ENCODE measurements at regions not wholly inside any gene's neighbourhood (a gene's known extent, or its start where the extent isn't known, plus 50 kb on each side); places are given as distances from the start of the nearest gene placed in this dataset.

GRCh38 chr11:80958361-80958760 is 1517.5 kb upstream of the TENM4 start:
- Histone ChIP-seq H3K4me1 (ENCODE audit: control insufficient read depth in 4 of 4, insufficient read depth in 4 of 4, low read length in 3 of 4) (no peaks in the 10 kb centered on the region), H3K27me3 (ENCODE audit: control insufficient read depth in 4 of 4, insufficient read depth in 4 of 4, low read length in 3 of 4) (no peaks in the 10 kb centered on the region), H3K9me3 (ENCODE audit: control insufficient read depth in 4 of 4, low read length in 3 of 4) (no peaks in the 10 kb centered on the region), H3K36me3 (ENCODE audit: control insufficient read depth in 4 of 4, insufficient read depth in 3 of 4, low read depth in 1 of 4, low read length in 3 of 4) (no peaks in the 10 kb centered on the region), H3K27ac (ENCODE audit: low read depth in 1 of 2, low read length in 2 of 2) (no peak overlapping the region), H3K4me3 (ENCODE audit: low read depth in 1 of 3, low read length in 3 of 3) (no peak overlapping the region), H3K9ac (ENCODE audit: low read depth in 1 of 2, low read length in 2 of 2) (no peak overlapping the region)
- no peak for DNase-seq (ENCODE audit: low spot score)
- TF ChIP-seq FOXA2 (IDR thresholded peaks at IDR 0.05) (no peak), HNF4A (conservative IDR thresholded peaks at IDR 0.05) (no peak), JUND (IDR thresholded peaks at IDR 0.05) (no peak), RAD21 (IDR thresholded peaks at IDR 0.05) (no peak), RXRA (IDR thresholded peaks at IDR 0.05) (no peak), ZBTB33 (IDR thresholded peaks at IDR 0.05) (no peak)
- 38% methylated on average over 2 of the region's 2 CpGs for WGBS

- Histone ChIP-seq H3K27me3 (ENCODE audit: control insufficient read depth in 4 of 4, insufficient read depth in 4 of 4, low read length in 3 of 4) (no peaks in the 10 kb centered on the region), H3K4me1 (ENCODE audit: control insufficient read depth in 4 of 4, insufficient read depth in 4 of 4, low read length in 3 of 4) (no peaks in the 10 kb centered on the region), H3K9ac (ENCODE audit: low read depth in 1 of 2, low read length in 2 of 2) (no peak overlapping the region), H3K9me3 (ENCODE audit: control insufficient read depth in 4 of 4, low read length in 3 of 4) (no peaks in the 10 kb centered on the region), H3K27ac (ENCODE audit: low read depth in 1 of 2, low read length in 2 of 2) (no peak overlapping the region), H3K4me3 (ENCODE audit: low read depth in 1 of 3, low read length in 3 of 3) (no peak overlapping the region), H3K36me3 (ENCODE audit: control insufficient read depth in 4 of 4, insufficient read depth in 3 of 4, low read depth in 1 of 4, low read length in 3 of 4) (no peaks in the 10 kb centered on the region)
- WGBS, result 77% methylated on average over 7 of the region's 7 CpGs
- no peak for DNase-seq (ENCODE audit: low spot score)
- TF ChIP-seq FOXA1 (IDR thresholded peaks at IDR 0.05), result no peak
- TF ChIP-seq RXRA (IDR thresholded peaks at IDR 0.05), result no peak
- TF ChIP-seq YY1 (IDR thresholded peaks at IDR 0.05), result no peak
- TF ChIP-seq GABPA (IDR thresholded peaks at IDR 0.05 in 1 of 2, conservative IDR thresholded peaks at IDR 0.05 in 1 of 2), result no peak
- TF ChIP-seq SP1 (IDR thresholded peaks at IDR 0.05), result no peak
These were observed 1514.8 kb upstream of the TENM4 start for GRCh38 chr11:80955588-80955987.

GRCh38 chr11:80948781-80949180 is 1508.0 kb upstream of the TENM4 start:
- 96% methylated on average over 2 of the region's 2 CpGs for WGBS
- Histone ChIP-seq H3K4me3 (ENCODE audit: low read depth in 1 of 3, low read length in 3 of 3) (no peak overlapping the region), H3K9ac (ENCODE audit: low read depth in 1 of 2, low read length in 2 of 2) (no peak overlapping the region), H3K27me3 (ENCODE audit: control insufficient read depth in 4 of 4, insufficient read depth in 4 of 4, low read length in 3 of 4) (no peaks in the 10 kb centered on the region), H3K36me3 (ENCODE audit: control insufficient read depth in 4 of 4, insufficient read depth in 3 of 4, low read depth in 1 of 4, low read length in 3 of 4) (no peaks in the 10 kb centered on the region), H3K9me3 (ENCODE audit: control insufficient read depth in 4 of 4, low read length in 3 of 4) (no peaks in the 10 kb centered on the region), H3K4me1 (ENCODE audit: control insufficient read depth in 4 of 4, insufficient read depth in 4 of 4, low read length in 3 of 4) (no peaks in the 10 kb centered on the region), H3K27ac (ENCODE audit: low read depth in 1 of 2, low read length in 2 of 2) (no peak overlapping the region)
- DNase-seq (ENCODE audit: low spot score), result no peak
- no peak for TF ChIP-seq MAX (IDR thresholded peaks at IDR 0.05)
- no peak for TF ChIP-seq TAF1 (conservative IDR thresholded peaks at IDR 0.05)
- no peak for TF ChIP-seq HNF4A (conservative IDR thresholded peaks at IDR 0.05)
- no peak for TF ChIP-seq SP1 (IDR thresholded peaks at IDR 0.05)
- TF ChIP-seq FOXA2 (IDR thresholded peaks at IDR 0.05), result no peak
- TF ChIP-seq NR2F2 (IDR thresholded peaks at IDR 0.05), result no peak
- no peak for TF ChIP-seq FOXA1 (IDR thresholded peaks at IDR 0.05)
- no peak for TF ChIP-seq JUND (IDR thresholded peaks at IDR 0.05)
- no peak for TF ChIP-seq ATF3 (IDR thresholded peaks at IDR 0.05)
- TF ChIP-seq RAD21 (IDR thresholded peaks at IDR 0.05), result no peak
- no peak for TF ChIP-seq ZBTB33 (IDR thresholded peaks at IDR 0.05)

Measured in liver (tissue), 7 donors.